Heart right ventricle (tissue), 16 donors: ENCODE measurements at regions not wholly inside any gene's neighbourhood (a gene's known extent, or its start where the extent isn't known, plus 50 kb on each side); places are given as distances from the start of the nearest gene placed in this dataset.
"Not testable (repeated sequence)": the region's sequence is repeated elsewhere in the genome, so short reads cannot be mapped to it uniquely, and the experiment has no call there.

ENCODE experiments used
- ATAC-seq, 8 donors: fragments of 200-7000 bp; cut with Tn5 transposase; one replicate each; pipeline ENCODE4 v1.9.1; 2020; ENCODE audit warnings: mild to moderate bottlenecking in 8 of 8, moderate library complexity in 8 of 8, moderate number of reproducible peaks in 1 of 8
- DNase-seq, 2 donors: peaks; one replicate each; pipeline ENCODE4 v3.0.0-alpha.2; 2020
- H3K27ac ChIP-seq, 10 donors: fragments of 200-600 bp; sonication (generic) in 2 of 10; one replicate each; pipeline versions ENCODE4 v1.5.0 to v1.8.0; 2020 to 2022; ENCODE audit warnings: mild to moderate bottlenecking in 3 of 10
- H3K27me3 ChIP-seq, 7 donors: fragments of 200-600 bp; one replicate each; pipeline ENCODE4 v1.8.0; 2021 to 2022; ENCODE audit warnings: mild to moderate bottlenecking in 2 of 7
- H3K36me3 ChIP-seq, 9 donors: fragments of 200-600 bp; sonication (generic) in 1 of 9; one replicate each; pipeline versions ENCODE4 v1.5.0 to v1.8.0; 2020 to 2022; ENCODE audit warnings: mild to moderate bottlenecking in 2 of 9
- H3K4me1 ChIP-seq, 9 donors: fragments of 200-600 bp; sonication (generic) in 1 of 9; one replicate each; pipeline versions ENCODE4 v1.5.0 to v1.8.0; 2020 to 2022; ENCODE audit warnings: mild to moderate bottlenecking in 4 of 9
- H3K4me3 ChIP-seq, 10 donors: fragments of 200-600 bp; sonication (generic) in 2 of 10; one replicate each; pipeline versions ENCODE4 v1.5.0 to v1.8.0; 2020 to 2022; ENCODE audit warnings: mild to moderate bottlenecking in 7 of 10, moderate library complexity in 2 of 10
- H3K9me3 ChIP-seq, 11 donors: fragments of 200-600 bp in 10 of 11; sonication (generic) in 2 of 11; one replicate each; pipeline versions ENCODE4 v1.5.0 to v1.8.0; 2013 to 2022; ENCODE audit warnings: mild to moderate bottlenecking in 2 of 11, control low read depth in 1 of 11, moderate library complexity in 1 of 11
- CTCF ChIP-seq, 9 donors: fragments of 200-600 bp; sonication (generic) in 2 of 9; IDR thresholded peaks; one replicate each; pipeline versions ENCODE4 v1.5.0 to v1.8.0; 2021 to 2022; ENCODE audit warnings: antibody characterized with exemption in 9 of 9, mild to moderate bottlenecking in 5 of 9, moderate library complexity in 1 of 9
- WGBS, 2 donors: extraction: QIAGEN DNeasy Blood & Tissue Kit; methylation state at CpG; one replicate each; pipeline ENCODE4 v1.1.7; 2013; ENCODE audit warnings: inconsistent platforms in 1 of 2; 5-methylcytosine and 5-hydroxymethylcytosine counted together
- intact Hi-C, 10 donors: fragments of 100-400 bp; cut with DNase I; formaldehyde crosslinking; loops; one replicate each; pipeline versions ENCODE4 v1.11.1 to v1.14.2; 2022
- donor health status: Arrhythmogenic right ventricular cardiomyopathy.
- donor health status: ischemic (EF 13 %, LVEDD 7.1; RV severe dilation, severe dysfunction).
- donor health status: healthy with polysubstance abuse.
- donor health status: DM: no; HTN: yes; CAD: no.
- donor health status: DM: no; HTN: no; CAD: no.
- donor health status: ischemic (EF 25% LVEDD 6.9; RV normal size, moderate dysfunction).
- donor health status: ischemic (EF 25% LVEDD 5.7; RV mildly dilated, moderate dysfunction).
- donor health status: healthy.
- donor health status: DM: yes; HTN: yes; CAD: no.
- donor health status: Ischemic cardiomyopathy.
- donor health status: ischemic (EF 35%, LVEDD 5.7; RV mildly dilated, moderate dysfunction).
- donor health status: nonischemic (EF 11% LVEDD 7.7; RV severe dilation, severe dysfunction).
- donor health status: DM: yes; HTN: yes; CAD: no.
- donor health status: PGD.
- donor health status: ischemic (EF 29% LVEDD 5.4; RV normal size, mild dysfunction).
- donor health status: nonischemic (EF 23%, LVEDD 6.1; RV moderate dilation, normal function).

- DNase-seq (no peak), ATAC-seq (no peak)
- Histone ChIP-seq H3K9me3 (peaks cover 0 to 12% (median 0%) of the 10 kb centered on the region in 11 donors), H3K4me3 (no peak overlapping the region), H3K4me1 (no peaks in the 10 kb centered on the region), H3K27ac (no peak overlapping the region), H3K27me3 (no peaks in the 10 kb centered on the region), H3K36me3 (no peaks in the 10 kb centered on the region)
- intact Hi-C loops: no loop called here
- WGBS, 2 donors: 66 to 76% methylated on average over 1 of the region's 1 CpG
- TF ChIP-seq CTCF (IDR thresholded peaks at IDR 0.05): no peak
Measured at GRCh38 chr11:23778971-23779370, 717.9 kb upstream of the LUZP2 start.

- Histone ChIP-seq H3K9me3 (peaks cover 0 to 10% (median 0%) of the 10 kb centered on the region in 11 donors), H3K36me3 (no peaks in the 10 kb centered on the region), H3K4me1 (no peaks in the 10 kb centered on the region), H3K27me3 (no peaks in the 10 kb centered on the region), H3K27ac (no peak overlapping the region), H3K4me3 (no peak overlapping the region)
- intact Hi-C loops: no loop called here
- no peak for DNase-seq
- TF ChIP-seq CTCF (IDR thresholded peaks at IDR 0.05): no peak
- no peak for ATAC-seq
Measured at GRCh38 chr11:23780231-23780630, 716.6 kb upstream of the LUZP2 start.

- H3K9me3 ChIP-seq: no peaks in the 10 kb centered on the region
- DNase-seq: no peak
- 79 to 80% methylated on average over 4 of the region's 4 CpGs for WGBS, 2 donors
- no peaks in the 10 kb centered on the region for H3K27me3 ChIP-seq
- no peak overlapping the region for H3K27ac ChIP-seq
- H3K4me3 ChIP-seq: no peak overlapping the region
- intact Hi-C loops: no loop called here
- no peaks in the 10 kb centered on the region for H3K4me1 ChIP-seq
- H3K36me3 ChIP-seq: no peaks in the 10 kb centered on the region
- TF ChIP-seq CTCF (IDR thresholded peaks at IDR 0.05): no peak
- no peak for ATAC-seq
Measured at GRCh38 chr11:23781803-23782560, 714.9 kb upstream of the LUZP2 start.

GRCh38 chr11:23786974-23787373 is 709.9 kb upstream of the LUZP2 start:
- H3K36me3 ChIP-seq, H3K27ac ChIP-seq, H3K27me3 ChIP-seq, DNase-seq, H3K4me3 ChIP-seq, H3K4me1 ChIP-seq, ATAC-seq, intact Hi-C loops: not testable (repeated sequence)
- WGBS, 2 donors: 65 to 74% methylated on average over 1 of the region's 1 CpG
- peaks cover 0 to 14% (median 0%) of the 10 kb centered on the region in 11 donors for H3K9me3 ChIP-seq

GRCh38 chr11:23789200-23789853 is 707.5 kb upstream of the LUZP2 start:
- H3K4me1 ChIP-seq: no peaks in the 10 kb centered on the region
- H3K4me3 ChIP-seq: no peak overlapping the region
- DNase-seq: no peak
- no peak for ATAC-seq
- intact Hi-C loops: no loop called here
- WGBS, 2 donors: 58 to 69% methylated on average over 5 of the region's 5 CpGs
- H3K27ac ChIP-seq: no peak overlapping the region
- H3K36me3 ChIP-seq: no peaks in the 10 kb centered on the region
- no peaks in the 10 kb centered on the region for H3K27me3 ChIP-seq
- peaks cover 0 to 14% (median 0%) of the 10 kb centered on the region in 11 donors for H3K9me3 ChIP-seq
- TF ChIP-seq CTCF (IDR thresholded peaks at IDR 0.05): no peak
